ENCODE measurements at regions not wholly inside any gene's neighbourhood (a gene's known extent, or its start where the extent isn't known, plus 50 kb on each side); places are given as distances from the start of the nearest gene placed in this dataset.

DNA sequence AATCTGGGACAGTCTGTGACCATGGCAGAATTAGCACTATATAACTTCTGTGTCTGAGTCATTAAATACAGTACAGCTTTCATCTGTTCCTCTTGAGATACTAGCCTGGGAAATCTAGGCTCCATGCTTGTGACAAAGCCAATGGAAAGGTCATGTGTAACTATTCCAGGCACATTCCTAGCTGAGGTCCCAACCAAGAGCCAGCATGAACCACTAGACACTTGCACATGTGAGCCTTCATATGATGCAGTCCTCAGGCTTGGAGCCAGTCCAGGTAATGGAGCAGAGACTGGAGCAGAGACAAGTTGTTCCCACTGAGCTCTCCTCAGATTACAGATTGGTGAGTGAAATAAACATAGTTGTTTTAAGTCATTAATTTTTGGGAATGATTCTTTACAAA, 412.4 kb upstream of the ZNF462 start:
- FAIRE-seq (no peak), ATAC-seq (no peak), DNase-seq (no peak)
- Histone ChIP-seq H3K9me3 (no peaks in the 10 kb centered on the region), H3K4me1 (no peaks in the 10 kb centered on the region), H3K36me3 (no peaks in the 10 kb centered on the region), H3K4me3 (no peak overlapping the region), H3K27me3 (no peaks in the 10 kb centered on the region), H3K27ac (no peak overlapping the region)
- TF ChIP-seq, protein P1, sequence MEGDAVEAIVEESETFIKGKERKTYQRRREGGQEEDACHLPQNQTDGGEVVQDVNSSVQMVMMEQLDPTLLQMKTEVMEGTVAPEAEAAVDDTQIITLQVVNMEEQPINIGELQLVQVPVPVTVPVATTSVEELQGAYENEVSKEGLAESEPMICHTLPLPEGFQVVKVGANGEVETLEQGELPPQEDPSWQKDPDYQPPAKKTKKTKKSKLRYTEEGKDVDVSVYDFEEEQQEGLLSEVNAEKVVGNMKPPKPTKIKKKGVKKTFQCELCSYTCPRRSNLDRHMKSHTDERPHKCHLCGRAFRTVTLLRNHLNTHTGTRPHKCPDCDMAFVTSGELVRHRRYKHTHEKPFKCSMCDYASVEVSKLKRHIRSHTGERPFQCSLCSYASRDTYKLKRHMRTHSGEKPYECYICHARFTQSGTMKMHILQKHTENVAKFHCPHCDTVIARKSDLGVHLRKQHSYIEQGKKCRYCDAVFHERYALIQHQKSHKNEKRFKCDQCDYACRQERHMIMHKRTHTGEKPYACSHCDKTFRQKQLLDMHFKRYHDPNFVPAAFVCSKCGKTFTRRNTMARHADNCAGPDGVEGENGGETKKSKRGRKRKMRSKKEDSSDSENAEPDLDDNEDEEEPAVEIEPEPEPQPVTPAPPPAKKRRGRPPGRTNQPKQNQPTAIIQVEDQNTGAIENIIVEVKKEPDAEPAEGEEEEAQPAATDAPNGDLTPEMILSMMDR (IDR thresholded peaks at IDR 0.05) = no peak
- intact Hi-C loops (cut with DNase I) = no loop called here

DNA sequence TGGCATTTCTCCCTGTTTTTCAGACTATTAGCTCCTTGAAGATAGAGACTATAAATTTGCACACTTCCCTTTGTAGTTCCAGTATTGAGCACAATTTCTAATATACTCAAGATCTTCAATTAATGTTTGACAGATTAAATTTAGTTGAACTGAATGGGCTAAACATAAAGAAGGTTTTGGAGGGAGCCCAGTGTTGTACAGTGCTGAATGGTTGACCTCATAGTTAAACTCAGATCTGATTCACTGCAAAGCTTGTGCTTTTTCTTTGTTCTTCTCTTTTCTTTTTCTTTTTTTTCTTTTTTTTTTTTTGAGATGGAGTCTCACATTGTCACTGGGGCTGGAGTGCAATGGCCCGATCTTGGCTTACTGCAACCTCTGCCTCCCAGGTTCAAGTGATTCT, 411.7 kb upstream of the ZNF462 start:
- Histone ChIP-seq H3K4me3 (no peak overlapping the region), H3K27ac (no peak overlapping the region), H3K36me3 (no peaks in the 10 kb centered on the region), H3K4me1 (no peaks in the 10 kb centered on the region), H3K9me3 (no peaks in the 10 kb centered on the region), H3K27me3 (no peaks in the 10 kb centered on the region)
- ATAC-seq (no peak), DNase-seq (no peak), FAIRE-seq (no peak)
- TF ChIP-seq, protein P1 (IDR thresholded peaks at IDR 0.05) = no peak
- intact Hi-C loops (cut with DNase I) = no loop called here
- WGBS, 2 donors = 67 to 88% methylated on average over 1 of the region's 1 CpG

DNA sequence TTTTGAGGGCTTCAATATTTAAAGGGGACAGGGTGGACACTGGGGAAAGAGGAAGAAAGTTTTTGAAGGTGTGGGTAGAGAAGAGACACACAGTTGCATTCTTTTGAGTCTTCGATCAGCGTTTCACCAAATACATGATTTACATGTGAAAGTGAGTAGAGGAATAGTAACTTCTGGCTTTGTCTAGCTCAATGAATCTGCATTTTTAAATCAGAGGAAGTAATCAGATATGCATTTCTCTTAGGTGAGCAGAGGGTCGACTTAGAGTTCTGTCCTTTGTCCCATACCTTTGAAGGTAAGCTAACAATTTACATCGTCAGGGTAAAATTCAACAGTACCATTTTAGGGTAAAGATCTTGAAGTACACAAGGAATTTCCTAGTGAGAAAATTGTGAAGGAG, 406.4 kb upstream of the ZNF462 start:
- ATAC-seq (no peak), DNase-seq (no peak), FAIRE-seq (no peak)
- H3K4me1 ChIP-seq = no peaks in the 10 kb centered on the region
- no peak overlapping the region for H3K4me3 ChIP-seq
- TF ChIP-seq, protein P1 (IDR thresholded peaks at IDR 0.05) = no peak
- intact Hi-C loops (cut with DNase I) = no loop called here
- H3K9me3 ChIP-seq = no peaks in the 10 kb centered on the region
- H3K27me3 ChIP-seq = no peaks in the 10 kb centered on the region
- no peak overlapping the region for H3K27ac ChIP-seq
- 57 to 60% methylated on average over 4 of the region's 4 CpGs for WGBS, 2 donors
- no peaks in the 10 kb centered on the region for H3K36me3 ChIP-seq

DNA sequence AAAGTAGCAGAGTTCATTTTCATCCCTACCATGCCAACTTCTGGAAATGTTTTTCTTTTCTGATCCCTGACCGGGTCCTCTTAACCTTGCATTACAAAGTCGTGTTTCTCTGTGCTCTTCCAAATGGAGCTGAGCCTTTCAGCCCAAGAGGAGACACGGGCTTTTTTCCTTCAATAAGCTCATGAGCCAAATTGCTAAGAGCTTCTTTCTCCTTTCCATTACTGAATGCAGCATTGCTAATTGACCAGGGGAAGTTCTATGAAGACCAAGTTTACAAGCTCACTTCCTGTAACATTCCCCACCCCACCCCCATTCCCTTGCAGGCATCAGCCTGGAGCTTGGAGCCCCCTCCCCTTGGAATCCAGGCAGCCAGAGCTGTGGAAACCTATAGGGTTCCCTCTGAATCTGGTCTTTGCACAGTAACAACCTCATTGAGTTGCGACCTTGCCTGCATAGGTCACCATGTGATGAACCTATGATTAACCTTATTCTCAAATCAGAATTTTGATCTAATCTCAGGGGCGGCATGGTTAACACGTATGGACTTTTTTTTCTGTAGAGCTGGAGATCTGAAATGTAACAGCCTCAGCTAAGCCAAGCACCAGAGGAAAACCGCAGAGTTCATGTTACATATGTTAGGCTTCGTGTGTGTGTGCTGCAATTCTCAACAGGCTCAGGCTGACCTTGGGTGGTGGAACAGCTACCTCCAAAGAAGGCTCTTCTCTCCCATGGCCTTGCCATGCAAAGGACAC, 395.7 kb upstream of the ZNF462 start:
- Histone ChIP-seq H3K9me3 (no peaks in the 10 kb centered on the region), H3K27me3 (no peaks in the 10 kb centered on the region), H3K4me1 (no peaks in the 10 kb centered on the region), H3K4me3 (no peak overlapping the region), H3K27ac (no peak overlapping the region), H3K36me3 (no peaks in the 10 kb centered on the region)
- FAIRE-seq = no peak
- WGBS, 2 donors = 34 to 41% methylated on average over 8 of the region's 8 CpGs
- no peak for ATAC-seq
- intact Hi-C loops (cut with DNase I) = no loop called here
- TF ChIP-seq, protein P1 (IDR thresholded peaks at IDR 0.05) = no peak
- DNase-seq = no peak

DNA sequence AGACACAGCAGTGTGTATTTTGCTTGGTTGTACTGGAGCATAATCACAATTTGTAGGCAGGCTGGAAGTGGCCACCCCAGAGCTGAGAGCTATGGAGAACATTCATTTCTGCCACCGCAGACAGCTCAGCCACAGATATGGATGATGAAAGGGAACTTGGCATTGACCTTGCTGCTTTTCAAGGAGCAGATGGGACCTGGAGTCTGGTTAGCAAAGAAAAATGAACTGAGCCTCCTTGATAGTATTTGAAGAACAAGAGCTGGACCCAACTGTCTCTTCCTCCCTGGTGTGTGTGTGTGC, 395.2 kb upstream of the ZNF462 start:
- ATAC-seq (no peak), FAIRE-seq (no peak), DNase-seq (no peak)
- H3K9me3 ChIP-seq = no peaks in the 10 kb centered on the region
- H3K36me3 ChIP-seq = no peaks in the 10 kb centered on the region
- TF ChIP-seq, protein P1 (IDR thresholded peaks at IDR 0.05) = no peak
- no peaks in the 10 kb centered on the region for H3K27me3 ChIP-seq
- intact Hi-C loops (cut with DNase I) = no loop called here
- H3K4me1 ChIP-seq = no peaks in the 10 kb centered on the region
- no peak overlapping the region for H3K27ac ChIP-seq
- WGBS, 2 donors = 69 to 89% methylated on average over 1 of the region's 1 CpG
- no peak overlapping the region for H3K4me3 ChIP-seq
